ENCODE measurements at regions not wholly inside any gene's neighbourhood (a gene's known extent, or its start where the extent isn't known, plus 50 kb on each side); places are given as distances from the start of the nearest gene placed in this dataset.

- TF ChIP-seq L3MBTL2 (conservative IDR thresholded peaks at IDR 0.05) (no peak), HDGF (IDR thresholded peaks at IDR 0.05; ENCODE audit: borderline replicate concordance) (no peak), ARNT (IDR thresholded peaks at IDR 0.05) (no peak), LEF1 (IDR thresholded peaks at IDR 0.05; ENCODE audit: borderline replicate concordance) (no peak), CTBP1 (IDR thresholded peaks at IDR 0.05; ENCODE audit: borderline replicate concordance) (no peak), FOXM1 (IDR thresholded peaks at IDR 0.05; ENCODE audit: borderline replicate concordance) (no peak), ZNF384 (IDR thresholded peaks at IDR 0.05) (no peak), SUZ12 (IDR thresholded peaks at IDR 0.05) (no peak), BHLHE40 (IDR thresholded peaks at IDR 0.05; ENCODE audit: borderline replicate concordance) (no peak), FOXK2 (IDR thresholded peaks at IDR 0.05) (no peak), SP1 (IDR thresholded peaks at IDR 0.05) (no peak), ELF4 (IDR thresholded peaks at IDR 0.05) (no peak), TARDBP (IDR thresholded peaks at IDR 0.05) (no peak)
These were observed 177.8 kb downstream of the KIF26A start for GRCh38 chr14:104316121-104316722.

Data from HEK293T (cell line).